ENCODE measurements at regions not wholly inside any gene's neighbourhood (a gene's known extent, or its start where the extent isn't known, plus 50 kb on each side); places are given as distances from the start of the nearest gene placed in this dataset.

GRCh38 chr6:21792177-21792576 is 198.6 kb downstream of the SOX4 start:
- TF ChIP-seq CTCF (IDR thresholded peaks at IDR 0.05 in 8 of 11, conservative IDR thresholded peaks at IDR 0.05 in 3 of 11) (no peak), POLR2AphosphoS5 (IDR thresholded peaks at IDR 0.05) (no peak), POLR2A (IDR thresholded peaks at IDR 0.05) (no peak)
